NT2/D1 (cell line): ENCODE measurements at regions not wholly inside any gene's neighbourhood (a gene's known extent, or its start where the extent isn't known, plus 50 kb on each side); places are given as distances from the start of the nearest gene placed in this dataset.

ENCODE experiments used
- SUZ12 ChIP-seq: IDR thresholded peaks from 2 replicates; pipeline ENCODE4 v1.6.1; 2011; ENCODE audit not compliant: insufficient read length, insufficient read depth; ENCODE audit errors: extremely low read depth
- YY1 ChIP-seq: IDR thresholded peaks from 2 replicates; pipeline ENCODE4 v1.6.1; 2011; ENCODE audit not compliant: insufficient read length, insufficient read depth

GRCh38 chr7:115812794-115813193 is 217.8 kb downstream of the TFEC start:
- TF ChIP-seq SUZ12, result no peak
- TF ChIP-seq YY1, result no peak
